Activated T-helper 2 cell treated with anti-CD3 and anti-CD28 coated beads, Interferon-gamma antibody, Interleukin-2, Interleukin-4, amounts not matched to agents 10 μg/mL and 5 μg/mL and 100 μg/mL, durations not matched to agents 14 hours and 24 hours and 36 hours (primary cell): ENCODE measurements at regions not wholly inside any gene's neighbourhood (a gene's known extent, or its start where the extent isn't known, plus 50 kb on each side); places are given as distances from the start of the nearest gene placed in this dataset.

ENCODE experiments used
- DNase-seq: peaks from one replicate; pipeline ENCODE4 v3.0.0; 2021; ENCODE audit warnings: low spot score
- H3K27ac Mint-ChIP-seq: one replicate; pipeline ENCODE4 v1.8.0; 2021; ENCODE audit warnings: mixed read lengths
- H3K27me3 Mint-ChIP-seq: one replicate; pipeline ENCODE4 v1.8.0; 2021; ENCODE audit warnings: low read depth, mixed read lengths
- H3K36me3 Mint-ChIP-seq: one replicate; pipeline ENCODE4 v1.8.0; 2021; ENCODE audit warnings: low read depth, mixed read lengths
- H3K4me1 Mint-ChIP-seq: one replicate; pipeline ENCODE4 v1.8.0; 2021; ENCODE audit warnings: low read depth, mixed read lengths
- H3K4me3 Mint-ChIP-seq: one replicate; pipeline ENCODE4 v1.8.0; 2021; ENCODE audit warnings: low read depth, mild to moderate bottlenecking, moderate library complexity, mixed read lengths
- H3K9me3 Mint-ChIP-seq: one replicate; pipeline ENCODE4 v1.8.0; 2021; ENCODE audit warnings: mixed read lengths
- intact Hi-C: fragments of 100-400 bp; cut with micrococcal nuclease; formaldehyde crosslinking; loops from one replicate; pipeline ENCODE4 v1.15.1; 2023

DNA sequence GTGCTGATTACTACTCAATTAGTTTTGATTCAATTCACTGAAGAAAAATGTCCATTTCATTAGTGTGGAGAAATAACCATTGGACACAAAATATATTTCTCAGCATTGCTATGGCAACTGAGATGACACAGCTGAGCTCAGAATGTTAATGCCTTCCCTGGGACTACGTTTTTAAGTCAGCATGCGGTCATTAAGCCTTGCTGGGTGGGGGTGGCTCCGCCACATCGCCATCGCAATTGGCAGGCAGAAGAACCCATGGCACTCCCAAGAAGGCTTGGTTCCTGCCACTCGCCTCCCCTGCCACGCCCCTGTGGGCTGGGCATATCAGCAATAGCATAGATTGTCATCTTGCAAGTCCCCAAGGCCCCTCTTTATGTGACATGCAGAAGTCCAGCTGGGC is 256.7 kb upstream of the CAMK1G start:
- Mint-ChIP-seq H3K9me3 (no peaks in the 10 kb centered on the region), H3K4me3 (no peak overlapping the region), H3K4me1 (no peaks in the 10 kb centered on the region), H3K27ac (no peak overlapping the region), H3K27me3 (peaks cover 8% of the 10 kb centered on the region), H3K36me3 (no peaks in the 10 kb centered on the region)
- no peak for DNase-seq
- intact Hi-C loops, result no loop called here

DNA sequence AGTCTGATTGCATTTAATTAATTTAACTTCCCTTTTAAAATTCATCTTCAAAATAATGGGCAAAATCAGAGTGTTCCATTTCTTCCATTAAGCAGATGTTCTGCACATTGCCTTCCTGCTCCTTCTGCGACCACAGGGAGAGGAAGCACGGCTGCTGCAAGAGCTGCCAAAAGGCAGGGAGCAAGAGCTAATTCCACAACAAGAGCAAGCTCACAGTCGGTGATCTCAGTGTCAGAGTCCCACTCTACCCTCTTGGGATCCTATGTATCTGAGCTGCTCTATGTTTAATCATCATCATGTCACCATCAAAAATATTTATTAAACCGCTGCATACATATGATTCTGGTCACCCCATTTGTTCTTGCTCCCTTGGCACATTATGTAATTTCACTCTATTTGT is 255.3 kb upstream of the CAMK1G start:
- Mint-ChIP-seq H3K9me3 (no peaks in the 10 kb centered on the region), H3K27me3 (peaks cover 8% of the 10 kb centered on the region), H3K4me3 (no peak overlapping the region), H3K4me1 (no peaks in the 10 kb centered on the region), H3K27ac (no peak overlapping the region), H3K36me3 (no peaks in the 10 kb centered on the region)
- intact Hi-C loops, result no loop called here
- no peak for DNase-seq

DNA sequence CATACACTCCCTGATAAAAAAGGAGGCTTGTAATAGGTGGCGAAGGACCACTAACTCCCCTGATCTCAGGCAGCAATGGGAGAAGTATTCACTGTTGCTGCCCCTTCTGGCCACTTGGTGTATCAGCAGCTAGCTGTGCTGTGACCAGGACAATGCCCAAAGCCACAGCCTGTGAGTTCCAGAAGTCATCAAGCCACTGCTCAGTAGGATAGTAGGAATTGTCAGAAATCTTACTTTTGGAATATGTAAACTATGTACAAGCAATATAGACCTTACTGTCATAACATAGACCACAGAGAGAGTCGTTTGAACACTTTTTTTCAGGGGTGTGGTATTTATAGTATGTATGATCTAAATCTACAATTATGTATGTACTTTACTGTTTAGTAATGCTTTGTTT is 248.3 kb upstream of the CAMK1G start:
- no peak for DNase-seq
- no peak overlapping the region for H3K27ac Mint-ChIP-seq
- H3K4me1 Mint-ChIP-seq, result no peaks in the 10 kb centered on the region
- no peak overlapping the region for H3K4me3 Mint-ChIP-seq
- no peaks in the 10 kb centered on the region for H3K36me3 Mint-ChIP-seq
- H3K27me3 Mint-ChIP-seq, result peaks cover 6% of the 10 kb centered on the region
- H3K9me3 Mint-ChIP-seq, result no peaks in the 10 kb centered on the region
- intact Hi-C loops, result no loop called here

DNA sequence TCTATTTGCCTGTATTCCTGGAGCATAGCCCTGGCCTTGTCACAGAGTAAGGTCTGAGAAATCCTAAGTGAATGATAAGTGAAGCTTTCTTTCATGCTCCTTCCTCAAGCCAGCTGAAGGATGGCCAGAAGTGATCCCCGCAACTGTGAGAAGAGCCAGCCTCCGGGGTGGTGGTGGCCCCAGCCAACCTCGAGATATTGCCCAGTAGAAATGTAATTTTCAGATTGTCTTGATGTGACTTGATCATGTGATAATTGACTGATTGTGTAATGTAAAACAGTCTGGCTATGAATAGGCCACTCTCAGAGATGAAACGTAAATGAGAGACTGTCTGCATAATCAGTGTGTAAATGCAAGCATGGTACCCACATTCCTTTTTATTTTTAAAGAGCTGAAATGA is 242.4 kb upstream of the CAMK1G start:
- H3K36me3 Mint-ChIP-seq, result no peaks in the 10 kb centered on the region
- H3K9me3 Mint-ChIP-seq, result no peaks in the 10 kb centered on the region
- no peaks in the 10 kb centered on the region for H3K4me1 Mint-ChIP-seq
- H3K27ac Mint-ChIP-seq, result no peak overlapping the region
- peaks cover 1% of the 10 kb centered on the region for H3K27me3 Mint-ChIP-seq
- no peak overlapping the region for H3K4me3 Mint-ChIP-seq
- intact Hi-C loops, result no loop called here
- no peak for DNase-seq

DNA sequence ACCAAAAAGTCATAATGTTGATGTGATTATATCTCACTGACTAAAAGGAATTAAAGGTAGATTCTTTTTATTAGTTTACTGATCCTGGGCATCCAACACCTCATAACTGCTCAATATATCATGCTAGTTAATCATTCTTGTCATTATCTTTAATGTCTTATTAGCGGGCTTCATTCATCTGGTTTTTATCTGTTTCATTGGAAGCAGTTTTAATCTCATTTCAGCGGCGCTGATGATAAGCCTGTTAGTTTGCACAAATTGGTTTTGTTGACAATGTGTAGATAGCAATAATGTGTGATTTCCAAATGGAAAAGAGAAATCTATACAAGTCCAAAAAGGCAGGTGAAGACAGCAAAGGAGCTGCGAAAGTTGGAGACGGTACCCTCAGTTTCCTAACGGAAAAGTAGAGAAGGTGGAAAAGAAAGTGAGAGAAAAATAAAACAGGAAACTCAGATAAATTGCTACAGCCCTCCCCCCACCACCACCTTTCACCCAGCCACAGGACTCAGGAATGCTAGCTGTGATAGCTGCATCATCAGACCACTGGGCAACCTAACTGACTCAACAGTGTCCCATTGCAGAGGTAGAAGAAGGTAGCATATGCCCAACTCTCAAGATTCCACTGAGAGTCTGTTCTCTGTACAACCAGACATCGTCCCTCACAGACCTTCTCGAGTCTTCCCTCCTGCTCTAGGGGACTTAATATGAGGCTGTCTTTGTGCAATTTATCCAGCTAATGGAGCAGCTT is 241.7 kb upstream of the CAMK1G start:
- no peaks in the 10 kb centered on the region for H3K4me1 Mint-ChIP-seq
- intact Hi-C loops, result no loop called here
- DNase-seq, result no peak
- no peaks in the 10 kb centered on the region for H3K36me3 Mint-ChIP-seq
- no peak overlapping the region for H3K4me3 Mint-ChIP-seq
- no peak overlapping the region for H3K27ac Mint-ChIP-seq
- no peaks in the 10 kb centered on the region for H3K9me3 Mint-ChIP-seq
- H3K27me3 Mint-ChIP-seq, result peaks cover 1% of the 10 kb centered on the region

DNA sequence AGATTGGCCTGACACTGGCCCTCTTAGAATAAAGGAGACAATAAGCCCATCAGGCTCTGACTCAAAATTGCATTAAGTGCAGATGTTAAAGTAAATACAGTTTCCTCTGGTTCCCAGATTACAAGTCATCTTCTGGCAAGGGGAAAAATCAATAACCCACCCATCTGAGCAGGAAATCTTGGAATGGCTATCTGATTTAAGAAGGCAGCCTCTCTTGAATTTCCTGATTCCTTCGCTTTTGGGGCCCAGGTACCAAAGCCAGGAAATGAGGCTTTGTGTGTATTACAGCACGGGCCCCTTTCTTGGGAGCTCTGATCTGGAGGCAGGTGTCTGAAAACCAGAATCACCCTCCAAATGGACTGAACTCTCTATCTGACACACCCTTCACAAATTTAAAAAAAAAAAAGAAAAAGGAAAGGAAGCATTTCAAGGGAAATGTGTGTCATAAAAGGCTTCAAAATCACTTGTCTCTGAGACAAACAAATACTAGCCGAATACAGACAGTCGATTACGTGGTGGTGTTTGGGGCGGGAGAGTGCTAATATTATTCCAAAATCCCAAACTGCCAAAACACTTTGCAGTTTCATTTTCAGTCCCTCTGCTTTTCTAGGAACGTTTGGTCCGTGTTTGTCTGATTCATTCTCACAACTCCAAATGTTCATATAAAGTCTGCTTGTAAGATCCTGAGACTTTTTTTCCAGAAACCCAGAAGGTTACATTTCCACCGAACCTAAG is 240.9 kb upstream of the CAMK1G start:
- Mint-ChIP-seq H3K4me1 (no peaks in the 10 kb centered on the region), H3K27me3 (peaks cover 1% of the 10 kb centered on the region), H3K9me3 (no peaks in the 10 kb centered on the region), H3K36me3 (no peaks in the 10 kb centered on the region), H3K4me3 (no peak overlapping the region), H3K27ac (no peak overlapping the region)
- intact Hi-C loops, result no loop called here
- DNase-seq, result no peak

DNA sequence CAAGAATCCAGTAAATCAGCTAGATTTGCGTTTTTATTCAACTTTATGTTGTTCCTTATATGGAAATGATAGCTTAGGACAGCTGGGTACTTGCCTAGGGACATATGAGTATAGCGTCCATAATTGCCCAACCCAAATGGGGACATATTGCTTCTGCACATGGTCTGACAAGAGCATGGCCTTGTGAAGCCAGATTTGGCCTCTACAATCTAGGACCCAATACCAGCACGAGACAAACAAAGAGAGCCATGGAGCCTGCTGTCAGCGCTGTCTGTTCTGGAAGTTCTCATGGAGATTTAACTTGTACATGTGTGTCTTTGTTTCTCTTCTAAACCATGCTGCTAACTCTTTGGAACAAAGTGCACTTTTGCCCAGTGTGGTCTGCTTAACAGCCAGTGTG is 240.0 kb upstream of the CAMK1G start:
- intact Hi-C loops, result no loop called here
- H3K27ac Mint-ChIP-seq, result no peak overlapping the region
- peaks cover 1% of the 10 kb centered on the region for H3K27me3 Mint-ChIP-seq
- no peaks in the 10 kb centered on the region for H3K4me1 Mint-ChIP-seq
- H3K9me3 Mint-ChIP-seq, result no peaks in the 10 kb centered on the region
- no peaks in the 10 kb centered on the region for H3K36me3 Mint-ChIP-seq
- DNase-seq, result no peak
- H3K4me3 Mint-ChIP-seq, result no peak overlapping the region

DNA sequence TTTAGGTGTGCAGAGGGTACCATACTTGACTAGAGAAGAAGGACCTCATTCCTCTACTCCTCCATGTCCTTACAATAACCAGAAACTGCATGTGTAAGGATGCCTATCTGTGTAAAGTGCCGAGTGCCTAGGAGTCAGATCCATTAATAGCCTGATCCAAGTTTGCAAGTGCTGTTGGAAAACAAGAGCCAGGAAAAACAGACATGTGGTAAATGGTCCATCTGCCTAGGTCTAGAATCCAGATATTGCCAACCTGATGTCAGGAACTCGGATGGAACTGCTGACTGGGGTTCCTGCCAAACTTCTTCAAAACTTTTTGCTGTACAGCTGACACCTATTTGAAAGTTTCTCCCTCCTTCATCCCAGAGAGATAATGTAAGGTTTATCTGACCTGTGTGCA is 239.4 kb upstream of the CAMK1G start:
- Mint-ChIP-seq H3K9me3 (no peaks in the 10 kb centered on the region), H3K36me3 (no peaks in the 10 kb centered on the region), H3K27ac (no peak overlapping the region), H3K4me1 (no peaks in the 10 kb centered on the region), H3K4me3 (no peak overlapping the region), H3K27me3 (peaks cover 4% of the 10 kb centered on the region)
- DNase-seq, result no peak
- intact Hi-C loops, result no loop called here

DNA sequence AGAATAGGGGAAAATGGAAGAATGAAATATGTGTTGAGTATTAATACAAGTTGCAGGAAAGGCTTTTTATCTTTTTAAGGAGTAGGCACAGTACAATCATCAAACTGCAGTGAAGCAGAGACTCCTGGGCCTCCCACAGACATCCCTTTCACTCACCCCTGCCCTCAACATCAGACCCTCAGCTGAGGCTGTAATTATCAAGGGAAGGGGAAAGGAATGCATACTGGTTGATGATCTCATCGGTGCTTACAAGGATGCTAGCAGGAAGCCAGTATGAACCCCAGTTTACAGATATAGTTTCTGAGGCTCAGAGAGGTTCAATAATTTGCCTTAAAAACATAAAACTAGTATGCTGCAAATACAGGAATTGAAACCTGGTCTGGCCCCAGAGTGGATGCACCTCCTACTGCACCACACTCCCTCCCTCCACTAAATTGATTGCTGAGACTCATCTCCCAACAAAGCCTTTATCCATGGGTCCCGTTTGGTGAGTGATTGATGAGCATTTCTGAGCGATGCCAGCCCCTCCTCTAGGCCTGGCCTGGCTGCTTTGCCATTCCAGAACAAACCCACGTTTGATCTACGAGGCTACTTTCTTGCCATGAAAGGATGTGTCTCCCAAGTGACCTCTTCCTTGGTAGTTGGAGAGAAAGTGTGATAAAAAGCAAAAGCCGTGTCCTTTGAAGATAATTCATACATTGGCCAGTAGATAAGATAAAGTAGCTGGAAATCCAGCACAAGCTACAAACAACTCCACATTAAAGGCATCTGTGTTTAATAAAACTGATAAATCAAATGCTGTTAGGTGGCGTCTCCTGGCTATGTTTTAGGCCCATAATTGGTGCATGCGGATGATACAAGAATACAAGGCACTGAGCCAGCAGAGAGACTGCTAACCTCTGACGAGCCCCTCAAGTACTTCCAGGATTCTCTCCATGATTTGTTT is 233.9 kb upstream of the CAMK1G start:
- no peak overlapping the region for H3K4me3 Mint-ChIP-seq
- no peaks in the 10 kb centered on the region for H3K4me1 Mint-ChIP-seq
- H3K27me3 Mint-ChIP-seq, result peaks cover 4% of the 10 kb centered on the region
- intact Hi-C loops, result no loop called here
- no peaks in the 10 kb centered on the region for H3K9me3 Mint-ChIP-seq
- H3K27ac Mint-ChIP-seq, result no peak overlapping the region
- no peaks in the 10 kb centered on the region for H3K36me3 Mint-ChIP-seq
- no peak for DNase-seq

DNA sequence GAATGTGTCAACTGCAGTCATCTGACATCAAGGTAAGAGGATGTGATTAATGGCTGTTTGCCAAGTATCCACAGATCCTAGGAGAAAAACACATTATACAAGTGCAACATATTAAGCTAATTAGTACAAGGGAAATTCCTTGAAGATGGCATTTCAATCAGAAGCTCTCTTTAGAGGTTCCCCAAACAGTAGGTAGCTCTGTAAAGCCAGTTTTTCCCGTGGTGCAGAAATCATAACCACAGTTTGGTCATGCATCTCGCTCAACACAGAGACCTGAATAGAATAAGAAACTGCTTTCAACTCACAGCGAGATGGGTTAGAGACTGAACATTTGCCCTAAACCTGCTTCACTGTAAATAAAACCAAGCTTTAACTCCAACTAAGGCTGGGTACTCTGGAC is 230.5 kb upstream of the CAMK1G start:
- intact Hi-C loops, result no loop called here
- H3K4me3 Mint-ChIP-seq, result no peak overlapping the region
- peaks cover 3% of the 10 kb centered on the region for H3K27me3 Mint-ChIP-seq
- no peak for DNase-seq
- H3K36me3 Mint-ChIP-seq, result no peaks in the 10 kb centered on the region
- no peak overlapping the region for H3K27ac Mint-ChIP-seq
- H3K4me1 Mint-ChIP-seq, result no peaks in the 10 kb centered on the region
- H3K9me3 Mint-ChIP-seq, result no peaks in the 10 kb centered on the region

DNA sequence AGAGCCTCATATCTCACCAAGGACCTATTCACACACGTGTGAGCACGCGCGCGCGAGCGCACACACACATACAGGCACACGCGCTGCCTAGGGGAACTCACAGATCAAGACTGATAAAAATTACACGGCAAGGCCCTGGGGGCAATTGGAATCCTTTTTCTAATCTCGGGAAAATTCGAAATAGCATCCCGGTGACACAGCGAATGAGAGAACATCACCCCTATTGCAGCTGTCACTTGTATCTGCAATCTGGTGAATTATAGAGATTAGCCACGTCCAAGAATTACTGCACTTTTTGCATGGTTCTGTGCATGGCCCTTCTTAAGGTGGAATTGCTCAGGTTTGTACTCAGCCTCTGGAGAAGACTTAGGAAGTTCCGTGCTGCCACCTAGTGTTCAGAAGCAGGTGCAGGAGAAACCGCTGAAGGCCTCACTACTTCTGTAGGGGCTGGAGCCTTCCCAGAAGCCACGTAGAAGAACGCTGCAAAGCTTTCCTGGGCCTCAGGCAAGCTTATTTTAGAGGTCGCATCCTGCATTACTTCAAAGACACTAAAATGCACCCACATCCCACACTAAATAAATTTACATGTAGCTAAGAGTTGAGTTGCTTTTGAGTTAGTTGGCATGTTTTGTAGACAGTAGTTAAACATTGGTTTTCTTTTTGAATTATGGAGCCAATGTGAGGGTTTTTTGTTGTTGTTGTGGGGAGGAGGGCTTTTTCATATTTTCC is 229.2 kb upstream of the CAMK1G start:
- intact Hi-C loops, result no loop called here

DNA sequence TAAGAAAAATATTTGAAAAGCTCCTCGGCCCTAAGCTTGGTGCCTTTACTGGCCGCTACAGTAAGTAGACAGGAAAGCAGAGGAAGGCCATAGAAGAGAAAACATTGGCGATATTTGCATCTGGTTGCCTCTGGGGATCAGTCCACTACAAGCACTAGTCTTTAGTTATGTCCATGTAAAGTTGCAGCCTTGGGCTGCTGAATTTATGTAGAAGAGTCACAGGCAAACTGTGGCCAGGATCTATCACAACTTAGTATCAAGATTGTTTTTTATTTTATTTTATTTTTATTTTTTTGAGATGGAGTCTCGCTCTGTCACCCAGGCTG is 228.7 kb upstream of the CAMK1G start:
- no peak for DNase-seq
- no peaks in the 10 kb centered on the region for H3K27me3 Mint-ChIP-seq
- H3K36me3 Mint-ChIP-seq, result no peaks in the 10 kb centered on the region
- H3K4me3 Mint-ChIP-seq, result no peak overlapping the region
- no peaks in the 10 kb centered on the region for H3K9me3 Mint-ChIP-seq
- no peak overlapping the region for H3K27ac Mint-ChIP-seq
- H3K4me1 Mint-ChIP-seq, result no peaks in the 10 kb centered on the region
- intact Hi-C loops, result no loop called here

More for the DNA sequence above, 229.2 kb upstream of the CAMK1G start:
- Mint-ChIP-seq H3K4me1 (no peaks in the 10 kb centered on the region), H3K9me3 (no peaks in the 10 kb centered on the region), H3K36me3 (no peaks in the 10 kb centered on the region), H3K27ac (no peak overlapping the region), H3K4me3 (no peak overlapping the region), H3K27me3 (no peaks in the 10 kb centered on the region)
- DNase-seq, result peak; percentile 28
